RWPE1 (cell line): ENCODE measurements at regions not wholly inside any gene's neighbourhood (a gene's known extent, or its start where the extent isn't known, plus 50 kb on each side); places are given as distances from the start of the nearest gene placed in this dataset.

Source experiments
- CTCF ChIA-PET: fragments of 350-600 bp; sonication (Branson Sonifier 250); formaldehyde crosslinking; extraction: SDS; loops from one replicate; lab custom pipeline; 2021; lab: Yijun Ruan, JAX
- POLR2A ChIA-PET: fragments of 400-600 bp; formaldehyde crosslinking; extraction: SDS; loops from one replicate; lab custom pipeline; 2020; ENCODE audit warnings: antibody characterized with exemption; ENCODE audit not compliant: low non-redundant PET; lab: Yijun Ruan, JAX
- DNase-seq: peaks from one replicate; pipeline ENCODE4 v3.0.0; 2012; ENCODE audit warnings: low spot score
- H3K27ac ChIP-seq: fragments of 450-650 bp; 2 replicates; pipeline ENCODE4 v1.5.1; 2017
- CTCF ChIP-seq: fragments of 450-650 bp; conservative IDR thresholded peaks from 2 replicates; pipeline ENCODE4 v1.5.1; 2017; ENCODE audit warnings: low read depth, mild to moderate bottlenecking

DNA sequence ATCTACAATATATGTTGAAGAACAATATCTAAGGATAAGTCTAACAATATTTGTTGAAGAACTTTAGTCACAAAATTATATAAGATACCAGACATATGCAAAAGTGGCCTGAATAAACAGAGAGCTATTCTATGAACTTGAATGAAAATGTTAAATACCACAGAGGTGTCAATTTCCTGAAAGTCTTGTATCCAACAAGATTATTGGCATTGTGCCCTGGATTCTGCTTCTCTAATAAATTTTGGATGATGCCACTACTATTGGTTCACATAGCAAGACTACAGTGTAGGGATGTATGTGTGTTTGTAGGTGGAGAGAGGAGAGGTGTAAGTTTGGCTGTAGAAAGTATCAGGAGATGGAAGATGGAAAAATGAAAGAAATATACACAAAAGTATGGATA is 731.8 kb upstream of the RGMB start:
- POLR2A ChIA-PET = no interaction called here
- DNase-seq = no peak
- no peak overlapping the region for H3K27ac ChIP-seq
- no peak for TF ChIP-seq CTCF
- CTCF ChIA-PET = interaction anchor here (0.6 kb wide), 1 partner anchor 100 kb away, joined by 3 read pairs; no protein-coding TSS in a partner anchor

DNA sequence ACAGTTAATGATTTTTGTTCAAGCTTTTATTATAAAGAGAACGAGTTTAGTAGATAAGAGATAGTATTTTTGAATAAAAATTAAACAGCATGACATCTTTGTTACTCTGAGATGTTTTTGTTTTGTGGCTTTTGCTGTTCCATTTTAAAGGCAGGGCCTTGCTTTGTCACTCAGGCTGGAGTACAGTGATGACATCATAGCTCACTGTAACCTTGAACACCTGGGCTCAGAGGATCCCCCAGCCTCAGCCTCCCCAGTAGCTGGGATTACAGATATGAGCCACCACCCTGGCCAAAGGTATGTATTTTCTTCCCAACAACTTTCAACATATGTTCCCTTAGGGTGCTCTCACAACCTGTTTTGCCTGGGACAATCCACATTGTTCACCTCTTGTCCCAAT is 730.9 kb upstream of the RGMB start:
- ChIA-PET CTCF (interaction anchor here (0.6 kb wide), 1 partner anchor 99 kb away, joined by 3 read pairs; no protein-coding TSS in a partner anchor), POLR2A (no interaction called here)
- H3K27ac ChIP-seq = no peak overlapping the region
- no peak for DNase-seq
- no peak for TF ChIP-seq CTCF

- TF ChIP-seq CTCF = no peak
- DNase-seq = no peak
- ChIA-PET CTCF (no interaction called here), POLR2A (no interaction called here)
- H3K27ac ChIP-seq = no peak overlapping the region
Observed at GRCh38 chr5:98042961-98043360, 730.5 kb upstream of the RGMB start.

DNA sequence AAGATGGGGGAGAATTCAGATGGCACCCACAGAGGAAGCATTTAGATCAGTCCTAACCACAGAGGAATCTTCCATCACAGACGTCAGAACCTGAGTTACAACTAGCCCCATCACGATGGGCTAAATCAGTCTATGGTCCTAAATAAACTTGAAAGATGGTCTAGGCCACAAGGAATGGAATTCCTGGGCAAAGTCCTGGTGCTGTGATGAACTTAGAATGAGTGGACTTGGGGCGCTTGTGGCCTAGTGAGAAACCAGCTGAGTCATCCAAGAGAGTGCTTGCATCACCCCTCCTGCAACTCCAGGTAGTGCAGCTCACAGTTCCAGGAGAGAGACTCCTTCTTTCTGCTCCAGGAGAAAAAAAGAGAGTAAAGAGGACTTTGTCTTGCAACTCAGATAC is 722.9 kb upstream of the RGMB start:
- H3K27ac ChIP-seq = no peak overlapping the region
- POLR2A ChIA-PET = no interaction called here
- CTCF ChIA-PET = no interaction called here
- TF ChIP-seq CTCF = no peak
- peak; percentile 5 for DNase-seq

DNA sequence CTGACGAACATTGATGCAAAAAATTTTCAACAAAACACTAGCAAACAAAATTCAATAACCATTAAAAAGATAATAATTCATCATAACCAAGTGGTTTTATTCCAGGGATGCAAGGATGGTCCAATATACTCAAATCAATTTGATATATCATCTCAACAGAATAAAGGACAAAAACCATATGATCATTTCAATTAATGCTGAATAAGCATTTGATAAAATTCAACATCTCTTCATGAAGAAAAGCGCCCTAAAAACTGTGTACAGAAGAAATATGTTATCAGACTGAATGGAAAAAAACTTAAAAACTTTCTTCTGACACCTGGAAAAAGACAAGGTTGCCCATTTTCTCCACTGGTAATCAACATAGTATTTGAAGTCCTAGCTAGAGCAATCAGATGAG is 720.3 kb upstream of the RGMB start:
- no peak for DNase-seq
- ChIA-PET POLR2A (no interaction called here), CTCF (no interaction called here)
- TF ChIP-seq CTCF = no peak
- H3K27ac ChIP-seq = no peak overlapping the region

- no peak for TF ChIP-seq CTCF
- CTCF ChIA-PET = no interaction called here
- H3K27ac ChIP-seq = no peak overlapping the region
- no peak for DNase-seq
- POLR2A ChIA-PET = no interaction called here
Observed at GRCh38 chr5:98060148-98060547, 713.3 kb upstream of the RGMB start.
